CD1c-positive myeloid dendritic cell (primary cell): ENCODE measurements at regions not wholly inside any gene's neighbourhood (a gene's known extent, or its start where the extent isn't known, plus 50 kb on each side); places are given as distances from the start of the nearest gene placed in this dataset.

Experiments
- DNase-seq: peaks from one replicate; pipeline ENCODE4 v3.0.0-alpha.2; 2016; ENCODE audit errors: extremely low spot score

- DNase-seq = no peak
Measured at GRCh38 chr9:79501546-79501945, 70.2 kb upstream of the TLE4 start.

GRCh38 chr9:79507801-79508200, 64.0 kb upstream of the TLE4 start:
- DNase-seq = no peak

GRCh38 chr9:79512251-79512650, 59.5 kb upstream of the TLE4 start:
- DNase-seq = no peak
